Activated CD8-positive, alpha-beta T cell treated with anti-CD3 and anti-CD28 coated beads, Interleukin-2, amount 10 ng/mL, durations not matched to agents 7 days and 5 days (primary cell): ENCODE measurements at regions not wholly inside any gene's neighbourhood (a gene's known extent, or its start where the extent isn't known, plus 50 kb on each side); places are given as distances from the start of the nearest gene placed in this dataset.

ENCODE experiments used
- ATAC-seq: fragments of 150-1000 bp; cut with Tn5 transposase; one replicate; pipeline ENCODE4 v1.10.0; 2021; ENCODE audit warnings: moderate library complexity
- CTCF ChIA-PET: fragments of 350-600 bp; sonication (Branson Sonifier 250); formaldehyde crosslinking; loops from one replicate; lab custom pipeline; 2021; ENCODE audit warnings: antibody characterized with exemption; lab: Charles Lee
- POLR2A ChIA-PET: fragments of 350-600 bp; sonication (Branson Sonifier 250); formaldehyde crosslinking; loops from one replicate; lab custom pipeline; 2021; ENCODE audit warnings: antibody characterized with exemption; lab: Charles Lee
- DNase-seq: peaks from one replicate; pipeline ENCODE4 v3.0.0-alpha.2; 2020
- H3K27ac Mint-ChIP-seq: one replicate; pipeline ENCODE4 v1.8.0; 2021; ENCODE audit warnings: mild to moderate bottlenecking, mixed read lengths
- H3K27me3 Mint-ChIP-seq: one replicate; pipeline ENCODE4 v1.8.0; 2021; ENCODE audit warnings: low read depth, mixed read lengths
- H3K36me3 Mint-ChIP-seq: one replicate; pipeline ENCODE4 v1.8.0; 2021; ENCODE audit warnings: low read depth, mixed read lengths
- H3K4me1 Mint-ChIP-seq: one replicate; pipeline ENCODE4 v1.8.0; 2021; ENCODE audit warnings: low read depth, mixed read lengths
- H3K4me3 Mint-ChIP-seq: one replicate; pipeline ENCODE4 v1.8.0; 2021; ENCODE audit warnings: mild to moderate bottlenecking, mixed read lengths
- H3K9me3 Mint-ChIP-seq: one replicate; pipeline ENCODE4 v1.8.0; 2022; ENCODE audit warnings: mixed read lengths; ENCODE audit not compliant: insufficient read depth

- CTCF ChIA-PET = no interaction called here
- Mint-ChIP-seq H3K4me3 (no peak overlapping the region), H3K9me3 (no peaks in the 10 kb centered on the region), H3K36me3 (no peaks in the 10 kb centered on the region), H3K27me3 (peaks cover 15% of the 10 kb centered on the region), H3K4me1 (no peaks in the 10 kb centered on the region), H3K27ac (no peak overlapping the region)
- no peak for ATAC-seq
- no peak for DNase-seq
- POLR2A ChIA-PET = no interaction called here
These were observed 287.8 kb upstream of the MVB12B start for GRCh38 chr9:126038790-126039189.

GRCh38 chr9:126043681-126044080 is 282.9 kb upstream of the MVB12B start:
- H3K27ac Mint-ChIP-seq = no peak overlapping the region
- H3K27me3 Mint-ChIP-seq = peaks cover 8% of the 10 kb centered on the region
- ATAC-seq (no peak), DNase-seq (no peak)
- no peaks in the 10 kb centered on the region for H3K36me3 Mint-ChIP-seq
- peaks cover 9% of the 10 kb centered on the region for H3K9me3 Mint-ChIP-seq
- CTCF ChIA-PET = no interaction called here
- no peak overlapping the region for H3K4me3 Mint-ChIP-seq
- POLR2A ChIA-PET = no interaction called here
- no peaks in the 10 kb centered on the region for H3K4me1 Mint-ChIP-seq

GRCh38 chr9:126049088-126049487 is 277.5 kb upstream of the MVB12B start:
- CTCF ChIA-PET = no interaction called here
- POLR2A ChIA-PET = no interaction called here
- DNase-seq = no peak
- Mint-ChIP-seq H3K27ac (no peak overlapping the region), H3K9me3 (peaks cover 9% of the 10 kb centered on the region), H3K4me1 (no peaks in the 10 kb centered on the region), H3K27me3 (peaks cover 2% of the 10 kb centered on the region), H3K36me3 (no peaks in the 10 kb centered on the region), H3K4me3 (no peak overlapping the region)
- no peak for ATAC-seq

GRCh38 chr9:126049896-126050604 is 276.6 kb upstream of the MVB12B start:
- no peak for DNase-seq
- Mint-ChIP-seq H3K27me3 (no peaks in the 10 kb centered on the region), H3K4me1 (no peaks in the 10 kb centered on the region), H3K9me3 (peaks cover 5% of the 10 kb centered on the region), H3K36me3 (no peaks in the 10 kb centered on the region), H3K4me3 (no peak overlapping the region), H3K27ac (no peak overlapping the region)
- no peak for ATAC-seq
- CTCF ChIA-PET = no interaction called here
- POLR2A ChIA-PET = no interaction called here

- ATAC-seq (no peak), DNase-seq (no peak)
- Mint-ChIP-seq H3K9me3 (peaks cover 5% of the 10 kb centered on the region), H3K27me3 (no peaks in the 10 kb centered on the region), H3K27ac (no peak overlapping the region), H3K4me1 (no peaks in the 10 kb centered on the region), H3K4me3 (no peak overlapping the region), H3K36me3 (no peaks in the 10 kb centered on the region)
- ChIA-PET CTCF (no interaction called here), POLR2A (no interaction called here)
These were observed 276.0 kb upstream of the MVB12B start for GRCh38 chr9:126050605-126050990.

GRCh38 chr9:126051446-126052130 is 275.0 kb upstream of the MVB12B start:
- Mint-ChIP-seq H3K4me3 (no peak overlapping the region), H3K27ac (no peak overlapping the region), H3K27me3 (no peaks in the 10 kb centered on the region), H3K9me3 (no peaks in the 10 kb centered on the region), H3K36me3 (no peaks in the 10 kb centered on the region), H3K4me1 (no peaks in the 10 kb centered on the region)
- DNase-seq (no peak), ATAC-seq (no peak)
- POLR2A ChIA-PET = no interaction called here
- CTCF ChIA-PET = no interaction called here

GRCh38 chr9:126052791-126053190 is 273.8 kb upstream of the MVB12B start:
- ATAC-seq (no peak), DNase-seq (no peak)
- CTCF ChIA-PET = interaction anchor here (1.0 kb wide), 1 partner anchor 494 kb away, joined by 4 read pairs; no protein-coding TSS in a partner anchor
- H3K27ac Mint-ChIP-seq = no peak overlapping the region
- H3K27me3 Mint-ChIP-seq = peaks cover under 1% of the 10 kb centered on the region
- no peaks in the 10 kb centered on the region for H3K36me3 Mint-ChIP-seq
- no peaks in the 10 kb centered on the region for H3K4me1 Mint-ChIP-seq
- no peaks in the 10 kb centered on the region for H3K9me3 Mint-ChIP-seq
- POLR2A ChIA-PET = interaction anchor here (0.9 kb wide), 1 partner anchor 182 kb away, joined by 3 read pairs; no protein-coding TSS in a partner anchor
- H3K4me3 Mint-ChIP-seq = no peak overlapping the region

- POLR2A ChIA-PET = interaction anchor here (0.9 kb wide), 1 partner anchor 183 kb away, joined by 3 read pairs; no protein-coding TSS in a partner anchor
- Mint-ChIP-seq H3K27ac (no peak overlapping the region), H3K4me3 (no peak overlapping the region), H3K36me3 (no peaks in the 10 kb centered on the region), H3K9me3 (no peaks in the 10 kb centered on the region), H3K4me1 (no peaks in the 10 kb centered on the region), H3K27me3 (peaks cover 2% of the 10 kb centered on the region)
- ATAC-seq (no peak), DNase-seq (no peak)
- CTCF ChIA-PET = no interaction called here
These were observed 272.7 kb upstream of the MVB12B start for GRCh38 chr9:126053913-126054312.

- POLR2A ChIA-PET = no interaction called here
These were observed 271.1 kb upstream of the MVB12B start for GRCh38 chr9:126055381-126055985.

GRCh38 chr9:126056312-126057021 is 270.2 kb upstream of the MVB12B start:
- H3K9me3 Mint-ChIP-seq = no peaks in the 10 kb centered on the region
- ChIA-PET POLR2A (no interaction called here), CTCF (no interaction called here)
- peaks cover 2% of the 10 kb centered on the region for H3K27me3 Mint-ChIP-seq
- H3K4me1 Mint-ChIP-seq = no peaks in the 10 kb centered on the region
- H3K4me3 Mint-ChIP-seq = no peak overlapping the region
- ATAC-seq (no peak), DNase-seq (no peak)
- H3K27ac Mint-ChIP-seq = no peak overlapping the region
- H3K36me3 Mint-ChIP-seq = no peaks in the 10 kb centered on the region

More at GRCh38 chr9:126055381-126055985, 271.1 kb upstream of the MVB12B start:
- CTCF ChIA-PET = no interaction called here
- Mint-ChIP-seq H3K36me3 (no peaks in the 10 kb centered on the region), H3K27me3 (peaks cover 2% of the 10 kb centered on the region), H3K27ac (no peak overlapping the region), H3K4me1 (no peaks in the 10 kb centered on the region), H3K9me3 (no peaks in the 10 kb centered on the region), H3K4me3 (no peak overlapping the region)
- no peak for DNase-seq
- ATAC-seq = no peak

- Mint-ChIP-seq H3K4me1 (no peaks in the 10 kb centered on the region), H3K4me3 (no peak overlapping the region), H3K9me3 (no peaks in the 10 kb centered on the region), H3K27ac (no peak overlapping the region), H3K36me3 (no peaks in the 10 kb centered on the region), H3K27me3 (peaks cover 2% of the 10 kb centered on the region)
- CTCF ChIA-PET = no interaction called here
- DNase-seq (no peak), ATAC-seq (no peak)
- POLR2A ChIA-PET = no interaction called here
These were observed 269.4 kb upstream of the MVB12B start for GRCh38 chr9:126057121-126057825.
